Upper lobe of left lung (tissue), 4 donors: ENCODE measurements at regions not wholly inside any gene's neighbourhood (a gene's known extent, or its start where the extent isn't known, plus 50 kb on each side); places are given as distances from the start of the nearest gene placed in this dataset.

Experiments
- CTCF ChIP-seq, 6 experiments: fragments of 450-650 bp in 4 of 6; fragments of 200-600 bp in 2 of 6; sonication (generic) in 2 of 6; IDR thresholded peaks; one replicate each; pipeline ENCODE4 v1.5.1; 2016 to 2019; ENCODE audit warnings: antibody characterized with exemption in 6 of 6
- EP300 ChIP-seq, 4 donors: sonication (generic); formaldehyde crosslinking; IDR thresholded peaks; one replicate each; pipeline ENCODE4 v1.5.1; 2017; ENCODE audit warnings: antibody characterized with exemption in 4 of 4, control low read depth in 2 of 4
- POLR2A ChIP-seq, 4 donors: fragments of 450-650 bp; IDR thresholded peaks; one replicate each; pipeline ENCODE4 v1.5.1; 2016 to 2017; ENCODE audit warnings: antibody characterized with exemption in 4 of 4, mild to moderate bottlenecking in 2 of 4
- POLR2AphosphoS5 ChIP-seq, 2 donors: sonication (generic); formaldehyde crosslinking; IDR thresholded peaks; one replicate each; pipeline ENCODE4 v1.5.1; 2017; ENCODE audit warnings: antibody characterized with exemption in 2 of 2

GRCh38 chr1:245062741-245063305 is 92.0 kb upstream of the KIF26B start:
- TF ChIP-seq POLR2A (IDR thresholded peaks at IDR 0.05) (no peak), CTCF (IDR thresholded peaks at IDR 0.05) (no peak), EP300 (IDR thresholded peaks at IDR 0.05) (no peak), POLR2AphosphoS5 (IDR thresholded peaks at IDR 0.05) (no peak)
